GM06990 (cell line): ENCODE measurements at regions not wholly inside any gene's neighbourhood (a gene's known extent, or its start where the extent isn't known, plus 50 kb on each side); places are given as distances from the start of the nearest gene placed in this dataset.

Experiments
- DNase-seq: peaks from one replicate; pipeline ENCODE4 v3.0.0-alpha.2; 2011; ENCODE audit not compliant: insufficient read length; ENCODE audit errors: extremely low read depth
- H3K27me3 ChIP-seq: replicated peaks from 2 replicates; pipeline ENCODE4 v1.6.0; 2011; ENCODE audit warnings: low read length; ENCODE audit not compliant: control insufficient read depth, insufficient read depth
- H3K36me3 ChIP-seq: 2 replicates; pipeline ENCODE4 v1.5.1; 2011; ENCODE audit warnings: low read length; ENCODE audit not compliant: control insufficient read depth, insufficient read depth
- H3K4me3 ChIP-seq: replicated peaks from 2 replicates; pipeline ENCODE4 v1.5.1; 2011; ENCODE audit warnings: low read depth, mild to moderate bottlenecking, control low read depth, low read length
- TF ChIP-seq, protein P1 (sequence below): IDR thresholded peaks from 2 replicates; pipeline ENCODE4 v1.5.1; 2011; ENCODE audit warnings: low read length, control low read depth, mild to moderate bottlenecking, inconsistent platforms; ENCODE audit not compliant: insufficient read depth, poor library complexity, severe bottlenecking

GRCh38 chr16:51814617-51815016 lies 663.5 kb upstream of the SALL1 start:
- H3K27me3 ChIP-seq: no peaks in the 10 kb centered on the region
- TF ChIP-seq, protein P1, sequence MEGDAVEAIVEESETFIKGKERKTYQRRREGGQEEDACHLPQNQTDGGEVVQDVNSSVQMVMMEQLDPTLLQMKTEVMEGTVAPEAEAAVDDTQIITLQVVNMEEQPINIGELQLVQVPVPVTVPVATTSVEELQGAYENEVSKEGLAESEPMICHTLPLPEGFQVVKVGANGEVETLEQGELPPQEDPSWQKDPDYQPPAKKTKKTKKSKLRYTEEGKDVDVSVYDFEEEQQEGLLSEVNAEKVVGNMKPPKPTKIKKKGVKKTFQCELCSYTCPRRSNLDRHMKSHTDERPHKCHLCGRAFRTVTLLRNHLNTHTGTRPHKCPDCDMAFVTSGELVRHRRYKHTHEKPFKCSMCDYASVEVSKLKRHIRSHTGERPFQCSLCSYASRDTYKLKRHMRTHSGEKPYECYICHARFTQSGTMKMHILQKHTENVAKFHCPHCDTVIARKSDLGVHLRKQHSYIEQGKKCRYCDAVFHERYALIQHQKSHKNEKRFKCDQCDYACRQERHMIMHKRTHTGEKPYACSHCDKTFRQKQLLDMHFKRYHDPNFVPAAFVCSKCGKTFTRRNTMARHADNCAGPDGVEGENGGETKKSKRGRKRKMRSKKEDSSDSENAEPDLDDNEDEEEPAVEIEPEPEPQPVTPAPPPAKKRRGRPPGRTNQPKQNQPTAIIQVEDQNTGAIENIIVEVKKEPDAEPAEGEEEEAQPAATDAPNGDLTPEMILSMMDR: no peak
- H3K36me3 ChIP-seq: no peaks in the 10 kb centered on the region
- H3K4me3 ChIP-seq: no peak overlapping the region
- no peak for DNase-seq

DNA sequence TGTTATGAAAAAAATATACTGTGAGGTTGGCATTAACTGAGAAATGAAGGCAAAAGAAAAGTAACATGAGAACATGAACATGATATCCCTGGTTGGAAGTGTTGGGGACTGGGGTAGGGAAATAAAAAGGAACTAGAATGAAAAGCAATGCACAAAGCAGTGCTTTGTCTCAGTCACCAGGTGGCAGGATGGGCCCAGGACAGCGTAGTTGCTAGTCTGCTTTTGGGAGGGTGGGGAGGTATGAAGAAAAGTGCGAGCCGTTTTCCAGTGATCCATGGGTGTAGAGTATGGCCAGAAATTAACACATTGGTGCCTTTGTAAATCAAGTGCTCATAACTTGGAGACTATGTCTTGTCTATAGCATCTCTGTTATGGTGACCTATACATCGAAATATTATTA lies 662.5 kb upstream of the SALL1 start:
- Histone ChIP-seq H3K4me3 (no peak overlapping the region), H3K36me3 (no peaks in the 10 kb centered on the region), H3K27me3 (no peaks in the 10 kb centered on the region)
- DNase-seq: no peak
- TF ChIP-seq, protein P1: no peak

DNA sequence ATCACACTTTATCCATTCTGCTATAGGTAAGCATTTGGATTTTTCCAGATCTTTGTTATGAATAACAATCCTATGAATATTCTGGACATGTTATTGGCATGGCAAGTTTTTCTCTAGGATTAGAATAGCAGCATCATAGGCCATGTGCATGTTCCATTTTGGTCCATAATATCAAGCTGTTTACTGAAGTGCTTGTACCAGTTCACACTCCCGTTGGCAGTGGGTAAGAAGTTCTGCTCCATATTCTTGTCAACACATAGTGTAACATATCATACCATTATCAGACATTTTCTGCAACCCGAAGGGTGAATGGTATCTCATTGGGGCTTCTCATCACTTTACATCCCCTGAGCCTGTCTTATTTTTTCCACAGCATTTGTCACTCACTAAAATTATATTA lies 661.9 kb upstream of the SALL1 start:
- Histone ChIP-seq H3K27me3 (no peaks in the 10 kb centered on the region), H3K36me3 (no peaks in the 10 kb centered on the region), H3K4me3 (no peak overlapping the region)
- TF ChIP-seq, protein P1: no peak
- DNase-seq: no peak

- Histone ChIP-seq H3K27me3 (no peaks in the 10 kb centered on the region), H3K4me3 (no peak overlapping the region), H3K36me3 (no peaks in the 10 kb centered on the region)
- no peak for DNase-seq
- TF ChIP-seq, protein P1: no peak
Measured at GRCh38 chr16:51807551-51807950, 656.5 kb upstream of the SALL1 start.

DNA sequence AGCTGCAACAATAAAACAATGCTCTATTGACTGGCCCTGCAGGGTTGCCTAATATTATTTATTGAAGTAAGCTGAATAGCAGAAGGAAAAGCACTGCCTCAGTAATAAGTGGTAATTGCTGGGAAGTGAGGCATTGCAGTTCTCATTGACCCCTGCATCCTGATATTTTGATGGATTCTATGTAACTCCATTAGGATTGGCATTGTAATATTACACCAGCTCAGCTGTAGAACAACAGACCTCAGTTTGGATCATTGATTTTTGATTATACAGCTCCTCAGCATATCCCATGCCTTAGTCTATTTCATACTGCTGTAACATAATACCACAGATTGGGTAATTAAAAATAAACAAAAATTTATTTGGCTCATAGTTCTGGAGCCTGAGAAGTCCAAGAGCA lies 650.6 kb upstream of the SALL1 start:
- TF ChIP-seq, protein P1: no peak
- no peaks in the 10 kb centered on the region for H3K27me3 ChIP-seq
- no peak overlapping the region for H3K4me3 ChIP-seq
- DNase-seq: no peak
- no peaks in the 10 kb centered on the region for H3K36me3 ChIP-seq

DNA sequence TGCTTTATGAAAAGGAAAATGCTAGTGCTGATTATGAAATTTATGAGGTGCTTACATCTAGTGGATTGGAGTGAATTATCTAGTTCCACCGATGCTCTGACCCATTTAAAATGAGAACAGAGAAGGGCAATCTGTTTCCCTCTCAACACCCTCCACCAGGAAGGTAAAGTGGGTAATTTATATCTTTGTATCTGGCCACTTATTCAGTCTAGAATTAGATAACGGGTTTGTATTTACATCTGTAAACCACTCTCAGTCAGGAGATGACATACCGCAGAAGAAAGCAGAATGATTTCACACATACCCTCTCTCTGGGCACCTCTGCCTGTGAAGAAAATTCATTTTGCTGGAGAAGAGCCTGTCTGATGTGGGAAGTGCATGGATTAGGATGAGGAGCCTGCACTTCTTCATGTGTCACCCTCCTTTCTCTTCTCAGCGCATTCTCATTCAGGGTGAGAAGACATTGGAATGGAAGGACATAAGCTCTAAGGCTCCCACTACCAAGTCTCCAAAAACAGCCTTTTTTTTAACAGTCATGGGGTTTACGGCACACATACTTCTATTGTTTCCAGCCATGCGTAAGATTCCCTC lies 646.7 kb upstream of the SALL1 start:
- H3K36me3 ChIP-seq: no peaks in the 10 kb centered on the region
- no peak for DNase-seq
- no peak overlapping the region for H3K4me3 ChIP-seq
- no peaks in the 10 kb centered on the region for H3K27me3 ChIP-seq
- TF ChIP-seq, protein P1: no peak
